ENCODE measurements at regions not wholly inside any gene's neighbourhood (a gene's known extent, or its start where the extent isn't known, plus 50 kb on each side); places are given as distances from the start of the nearest gene placed in this dataset.

GRCh38 chr1:229894532-229894931 lies 172.5 kb upstream of the GALNT2 start:
- Histone ChIP-seq H3K4me1 (ENCODE audit: control insufficient read depth, insufficient read depth, low read length, poor library complexity, severe bottlenecking) (no peaks in the 10 kb centered on the region), H3K36me3 (ENCODE audit: control insufficient read depth, insufficient read depth, low read length) (no peaks in the 10 kb centered on the region), H3K4me3 (ENCODE audit: extremely low read depth, insufficient read depth, low read length, poor library complexity, severe bottlenecking) (no peak overlapping the region), H3K27ac (ENCODE audit: low read depth, low read length, severe bottlenecking) (no peak overlapping the region), H3K9me3 (ENCODE audit: control insufficient read depth, low read length) (no peaks in the 10 kb centered on the region)

GRCh38 chr1:229895605-229896004 lies 171.4 kb upstream of the GALNT2 start:
- Histone ChIP-seq H3K9me3 (ENCODE audit: control insufficient read depth, low read length) (no peaks in the 10 kb centered on the region), H3K4me3 (ENCODE audit: extremely low read depth, insufficient read depth, low read length, poor library complexity, severe bottlenecking) (no peak overlapping the region), H3K36me3 (ENCODE audit: control insufficient read depth, insufficient read depth, low read length) (no peaks in the 10 kb centered on the region), H3K4me1 (ENCODE audit: control insufficient read depth, insufficient read depth, low read length, poor library complexity, severe bottlenecking) (no peaks in the 10 kb centered on the region), H3K27ac (ENCODE audit: low read depth, low read length, severe bottlenecking) (no peak overlapping the region)
- WGBS, 2 experiments (ENCODE audit: insufficient coverage in 2 of 2) = 86 to 93% methylated on average over 2 to 3 of the region's 3 CpGs

- WGBS, 2 experiments (ENCODE audit: insufficient coverage in 2 of 2) = 86 to 90% methylated on average over 2 of the region's 2 CpGs
These were observed 170.7 kb upstream of the GALNT2 start for GRCh38 chr1:229896306-229896705.

GRCh38 chr1:229896861-229897260 lies 170.2 kb upstream of the GALNT2 start:
- H3K36me3 ChIP-seq (ENCODE audit: control insufficient read depth, insufficient read depth, low read length) = no peaks in the 10 kb centered on the region
- no peak overlapping the region for H3K27ac ChIP-seq (ENCODE audit: low read depth, low read length, severe bottlenecking)
- WGBS, 2 experiments (ENCODE audit: insufficient coverage in 2 of 2) = 90 to 100% methylated on average over 2 to 4 of the region's 5 CpGs
- H3K4me3 ChIP-seq (ENCODE audit: extremely low read depth, insufficient read depth, low read length, poor library complexity, severe bottlenecking) = no peak overlapping the region
- no peaks in the 10 kb centered on the region for H3K9me3 ChIP-seq (ENCODE audit: control insufficient read depth, low read length)
- H3K4me1 ChIP-seq (ENCODE audit: control insufficient read depth, insufficient read depth, low read length, poor library complexity, severe bottlenecking) = no peaks in the 10 kb centered on the region

More at GRCh38 chr1:229896306-229896705, 170.7 kb upstream of the GALNT2 start:
- Histone ChIP-seq H3K9me3 (ENCODE audit: control insufficient read depth, low read length) (no peaks in the 10 kb centered on the region), H3K4me3 (ENCODE audit: extremely low read depth, insufficient read depth, low read length, poor library complexity, severe bottlenecking) (no peak overlapping the region), H3K4me1 (ENCODE audit: control insufficient read depth, insufficient read depth, low read length, poor library complexity, severe bottlenecking) (no peaks in the 10 kb centered on the region), H3K36me3 (ENCODE audit: control insufficient read depth, insufficient read depth, low read length) (no peaks in the 10 kb centered on the region), H3K27ac (ENCODE audit: low read depth, low read length, severe bottlenecking) (no peak overlapping the region)

- Histone ChIP-seq H3K27ac (ENCODE audit: low read depth, low read length, severe bottlenecking) (no peak overlapping the region), H3K36me3 (ENCODE audit: control insufficient read depth, insufficient read depth, low read length) (no peaks in the 10 kb centered on the region), H3K4me3 (ENCODE audit: extremely low read depth, insufficient read depth, low read length, poor library complexity, severe bottlenecking) (no peak overlapping the region), H3K4me1 (ENCODE audit: control insufficient read depth, insufficient read depth, low read length, poor library complexity, severe bottlenecking) (no peaks in the 10 kb centered on the region), H3K9me3 (ENCODE audit: control insufficient read depth, low read length) (no peaks in the 10 kb centered on the region)
- 66 to 73% methylated on average over 5 to 6 of the region's 8 CpGs for WGBS, 2 experiments (ENCODE audit: insufficient coverage in 2 of 2)
These were observed 169.5 kb upstream of the GALNT2 start for GRCh38 chr1:229897501-229897900.

GRCh38 chr1:229900220-229900619 lies 166.8 kb upstream of the GALNT2 start:
- Histone ChIP-seq H3K36me3 (ENCODE audit: control insufficient read depth, insufficient read depth, low read length) (no peaks in the 10 kb centered on the region), H3K9me3 (ENCODE audit: control insufficient read depth, low read length) (no peaks in the 10 kb centered on the region), H3K4me3 (ENCODE audit: extremely low read depth, insufficient read depth, low read length, poor library complexity, severe bottlenecking) (no peak overlapping the region), H3K4me1 (ENCODE audit: control insufficient read depth, insufficient read depth, low read length, poor library complexity, severe bottlenecking) (no peaks in the 10 kb centered on the region), H3K27ac (ENCODE audit: low read depth, low read length, severe bottlenecking) (no peak overlapping the region)
- no CpG with 5 or more reads among the region's 1 CpG for WGBS, 2 experiments (ENCODE audit: insufficient coverage in 2 of 2)

- 84 to 90% methylated on average over 3 to 6 of the region's 7 CpGs for WGBS, 2 experiments (ENCODE audit: insufficient coverage in 2 of 2)
- H3K36me3 ChIP-seq (ENCODE audit: control insufficient read depth, insufficient read depth, low read length) = no peaks in the 10 kb centered on the region
- no peak overlapping the region for H3K4me3 ChIP-seq (ENCODE audit: extremely low read depth, insufficient read depth, low read length, poor library complexity, severe bottlenecking)
- H3K27ac ChIP-seq (ENCODE audit: low read depth, low read length, severe bottlenecking) = no peak overlapping the region
- H3K9me3 ChIP-seq (ENCODE audit: control insufficient read depth, low read length) = no peaks in the 10 kb centered on the region
- H3K4me1 ChIP-seq (ENCODE audit: control insufficient read depth, insufficient read depth, low read length, poor library complexity, severe bottlenecking) = no peaks in the 10 kb centered on the region
These were observed 161.9 kb upstream of the GALNT2 start for GRCh38 chr1:229905031-229905545.

- Histone ChIP-seq H3K4me3 (ENCODE audit: extremely low read depth, insufficient read depth, low read length, poor library complexity, severe bottlenecking) (no peak overlapping the region), H3K4me1 (ENCODE audit: control insufficient read depth, insufficient read depth, low read length, poor library complexity, severe bottlenecking) (no peaks in the 10 kb centered on the region), H3K27ac (ENCODE audit: low read depth, low read length, severe bottlenecking) (no peak overlapping the region), H3K9me3 (ENCODE audit: control insufficient read depth, low read length) (no peaks in the 10 kb centered on the region), H3K36me3 (ENCODE audit: control insufficient read depth, insufficient read depth, low read length) (no peaks in the 10 kb centered on the region)
- no CpG with 5 or more reads among the region's 1 CpG for WGBS, 2 experiments (ENCODE audit: insufficient coverage in 2 of 2)
These were observed 161.4 kb upstream of the GALNT2 start for GRCh38 chr1:229905652-229906051.

- Histone ChIP-seq H3K4me3 (ENCODE audit: extremely low read depth, insufficient read depth, low read length, poor library complexity, severe bottlenecking) (no peak overlapping the region), H3K27ac (ENCODE audit: low read depth, low read length, severe bottlenecking) (no peak overlapping the region), H3K4me1 (ENCODE audit: control insufficient read depth, insufficient read depth, low read length, poor library complexity, severe bottlenecking) (no peaks in the 10 kb centered on the region), H3K9me3 (ENCODE audit: control insufficient read depth, low read length) (no peaks in the 10 kb centered on the region), H3K36me3 (ENCODE audit: control insufficient read depth, insufficient read depth, low read length) (no peaks in the 10 kb centered on the region)
- WGBS, 2 experiments (ENCODE audit: insufficient coverage in 2 of 2) = 86 to 92% methylated on average over 2 of the region's 7 CpGs
These were observed 159.0 kb upstream of the GALNT2 start for GRCh38 chr1:229907884-229908638.

GRCh38 chr1:229908689-229909088 lies 158.3 kb upstream of the GALNT2 start:
- no peaks in the 10 kb centered on the region for H3K9me3 ChIP-seq (ENCODE audit: control insufficient read depth, low read length)
- no peak overlapping the region for H3K4me3 ChIP-seq (ENCODE audit: extremely low read depth, insufficient read depth, low read length, poor library complexity, severe bottlenecking)
- H3K36me3 ChIP-seq (ENCODE audit: control insufficient read depth, insufficient read depth, low read length) = no peaks in the 10 kb centered on the region
- WGBS, 2 experiments (ENCODE audit: insufficient coverage in 2 of 2) = 92% methylated on average over 2 to 3 of the region's 4 CpGs
- no peak overlapping the region for H3K27ac ChIP-seq (ENCODE audit: low read depth, low read length, severe bottlenecking)
- no peaks in the 10 kb centered on the region for H3K4me1 ChIP-seq (ENCODE audit: control insufficient read depth, insufficient read depth, low read length, poor library complexity, severe bottlenecking)

- Histone ChIP-seq H3K27ac (ENCODE audit: low read depth, low read length, severe bottlenecking) (no peak overlapping the region), H3K36me3 (ENCODE audit: control insufficient read depth, insufficient read depth, low read length) (no peaks in the 10 kb centered on the region), H3K9me3 (ENCODE audit: control insufficient read depth, low read length) (no peaks in the 10 kb centered on the region), H3K4me1 (ENCODE audit: control insufficient read depth, insufficient read depth, low read length, poor library complexity, severe bottlenecking) (no peaks in the 10 kb centered on the region), H3K4me3 (ENCODE audit: extremely low read depth, insufficient read depth, low read length, poor library complexity, severe bottlenecking) (no peak overlapping the region)
- no CpG with 5 or more reads among the region's 1 CpG for WGBS, 2 experiments (ENCODE audit: insufficient coverage in 2 of 2)
These were observed 153.5 kb upstream of the GALNT2 start for GRCh38 chr1:229913489-229913888.

Measured in mesodermal cell (in vitro differentiated cells).